OCI-LY1 (cell line): ENCODE measurements at regions not wholly inside any gene's neighbourhood (a gene's known extent, or its start where the extent isn't known, plus 50 kb on each side); places are given as distances from the start of the nearest gene placed in this dataset.

Source experiments
- EZH2 ChIP-seq: fragments of 200-600 bp; sonication (generic), shearing (Covaris generic); IDR thresholded peaks from 2 replicates; pipeline ENCODE4 v1.8.0; 2017; ENCODE audit warnings: borderline replicate concordance, mixed run types, mild to moderate bottlenecking, antibody characterized with exemption, low read length, moderate library complexity, mixed read lengths
- TF ChIP-seq, protein P1 (sequence below): fragments of 200-600 bp; sonication (generic), shearing (Covaris generic); IDR thresholded peaks from 2 replicates; pipeline ENCODE4 v1.5.1; 2017; ENCODE audit warnings: mild to moderate bottlenecking, antibody characterized with exemption, low read length, moderate library complexity, mixed read lengths

DNA sequence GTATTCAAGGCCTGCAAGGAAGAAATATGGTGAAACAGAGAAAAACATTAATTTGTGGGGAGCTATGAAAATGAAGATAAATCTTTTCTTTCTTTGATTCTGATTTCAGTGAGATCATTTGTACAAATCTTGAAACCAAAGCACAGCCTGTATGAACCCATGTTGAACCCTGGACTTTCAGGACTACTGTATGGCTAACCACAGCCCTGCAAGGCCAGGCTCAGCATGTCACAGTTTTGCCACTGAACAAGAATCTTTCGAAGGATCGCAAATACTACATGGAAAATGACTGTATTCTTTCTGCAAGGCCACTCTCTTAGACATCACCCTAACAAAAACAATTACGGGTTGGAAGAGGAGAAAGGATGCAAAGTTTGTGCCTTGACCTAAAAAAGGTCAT is 161.7 kb upstream of the MAF start:
- TF ChIP-seq, protein P1, sequence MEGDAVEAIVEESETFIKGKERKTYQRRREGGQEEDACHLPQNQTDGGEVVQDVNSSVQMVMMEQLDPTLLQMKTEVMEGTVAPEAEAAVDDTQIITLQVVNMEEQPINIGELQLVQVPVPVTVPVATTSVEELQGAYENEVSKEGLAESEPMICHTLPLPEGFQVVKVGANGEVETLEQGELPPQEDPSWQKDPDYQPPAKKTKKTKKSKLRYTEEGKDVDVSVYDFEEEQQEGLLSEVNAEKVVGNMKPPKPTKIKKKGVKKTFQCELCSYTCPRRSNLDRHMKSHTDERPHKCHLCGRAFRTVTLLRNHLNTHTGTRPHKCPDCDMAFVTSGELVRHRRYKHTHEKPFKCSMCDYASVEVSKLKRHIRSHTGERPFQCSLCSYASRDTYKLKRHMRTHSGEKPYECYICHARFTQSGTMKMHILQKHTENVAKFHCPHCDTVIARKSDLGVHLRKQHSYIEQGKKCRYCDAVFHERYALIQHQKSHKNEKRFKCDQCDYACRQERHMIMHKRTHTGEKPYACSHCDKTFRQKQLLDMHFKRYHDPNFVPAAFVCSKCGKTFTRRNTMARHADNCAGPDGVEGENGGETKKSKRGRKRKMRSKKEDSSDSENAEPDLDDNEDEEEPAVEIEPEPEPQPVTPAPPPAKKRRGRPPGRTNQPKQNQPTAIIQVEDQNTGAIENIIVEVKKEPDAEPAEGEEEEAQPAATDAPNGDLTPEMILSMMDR, result no peak
- no peak for TF ChIP-seq EZH2
